ENCODE measurements at regions not wholly inside any gene's neighbourhood (a gene's known extent, or its start where the extent isn't known, plus 50 kb on each side); places are given as distances from the start of the nearest gene placed in this dataset.

- TF ChIP-seq POLR2AphosphoS5 (IDR thresholded peaks at IDR 0.05; ENCODE audit: low read depth, low read length), result no peak
- TF ChIP-seq SIN3A (IDR thresholded peaks at IDR 0.05; ENCODE audit: borderline replicate concordance, insufficient read depth, low read length), result no peak
- TF ChIP-seq REST (IDR thresholded peaks at IDR 0.05; ENCODE audit: insufficient read depth in 1 of 2, low read depth in 2 of 2, low read length in 2 of 2), result no peak
Measured at GRCh38 chr2:8076448-8077342, 605.2 kb upstream of the ID2 start.
